T-cell (primary cell): ENCODE measurements at regions not wholly inside any gene's neighbourhood (a gene's known extent, or its start where the extent isn't known, plus 50 kb on each side); places are given as distances from the start of the nearest gene placed in this dataset.
"Not testable (repeated sequence)": the region's sequence is repeated elsewhere in the genome, so short reads cannot be mapped to it uniquely, and the experiment has no call there.

Source experiments
- ATAC-seq, 4 experiments: fragments of 200-7000 bp in 3 of 4; fragments of 150-1000 bp in 1 of 4; cut with Tn5 transposase; replicated peaks in 1 of 4; 1 replicate in 3 of 4; 2 replicates in 1 of 4; pipeline ENCODE4 v1.10.0; 2021; ENCODE audit warnings: moderate library complexity in 3 of 4, mild to moderate bottlenecking in 2 of 4, moderate number of reproducible peaks in 1 of 4
- CTCF ChIA-PET, 2 donors: fragments of 300-600 bp; sonication (Branson Sonifier 250); formaldehyde crosslinking; loops; one replicate each; lab custom pipeline; 2022; ENCODE audit warnings: antibody characterized with exemption in 2 of 2; lab: Charles Lee
- POLR2A ChIA-PET, 2 donors: fragments of 300-600 bp; sonication (Branson Sonifier 250); formaldehyde crosslinking; loops; one replicate each; lab custom pipeline; 2022; ENCODE audit warnings: antibody characterized with exemption in 2 of 2; lab: Charles Lee
- DNase-seq, 35 experiments: peaks; one replicate each; pipeline versions ENCODE4 v3.0.0 to v3.0.0-alpha.2; 2013 to 2023
- H3K27ac ChIP-seq: one replicate; pipeline ENCODE4 v1.5.1; 2013; ENCODE audit warnings: low read length
- H3K27me3 ChIP-seq, 2 experiments: replicated peaks in 1 of 2; 1 replicate in 1 of 2; 2 replicates in 1 of 2; pipeline versions ENCODE4 v1.6.1 to v1.7.0; 2013; ENCODE audit warnings: low read length in 1 of 2, mixed read lengths in 1 of 2; ENCODE audit not compliant: control insufficient read depth in 2 of 2, insufficient read depth in 2 of 2; ENCODE audit errors: extremely low read depth in 1 of 2
- H3K36me3 ChIP-seq, 2 donors: 1 replicate in 1 of 2; 2 replicates in 1 of 2; pipeline versions ENCODE4 v1.6.1 to v1.7.0; 2013; ENCODE audit warnings: low read length in 1 of 2; ENCODE audit not compliant: control insufficient read depth in 2 of 2, insufficient read depth in 1 of 2; ENCODE audit errors: extremely low read depth in 1 of 2
- H3K4me1 ChIP-seq, 2 experiments: 1 replicate in 1 of 2; 2 replicates in 1 of 2; pipeline versions ENCODE4 v1.6.1 to v1.7.0; 2013; ENCODE audit warnings: low read length in 2 of 2, mixed read lengths in 1 of 2; ENCODE audit not compliant: insufficient read depth in 2 of 2, control insufficient read depth in 1 of 2; ENCODE audit errors: extremely low read depth in 1 of 2
- H3K4me3 ChIP-seq, 2 donors: 1 replicate in 1 of 2; 2 replicates in 1 of 2; pipeline versions ENCODE4 v1.5.1 to v1.7.0; 2013; ENCODE audit warnings: mild to moderate bottlenecking in 2 of 2, low read length in 1 of 2, moderate library complexity in 1 of 2; ENCODE audit not compliant: control insufficient read depth in 1 of 2; ENCODE audit errors: extremely low read depth in 1 of 2
- H3K9me3 ChIP-seq: 2 replicates; pipeline ENCODE4 v1.7.0; 2013
- H3K27ac Mint-ChIP-seq, 2 donors: one replicate each; pipeline ENCODE4 v1.8.0; 2020 to 2021; ENCODE audit warnings: mild to moderate bottlenecking in 2 of 2, mixed read lengths in 2 of 2
- H3K27me3 Mint-ChIP-seq, 2 donors: one replicate each; pipeline ENCODE4 v1.8.0; 2021 to 2022; ENCODE audit warnings: mixed read lengths in 2 of 2
- H3K36me3 Mint-ChIP-seq: one replicate; pipeline ENCODE4 v1.8.0; 2021; ENCODE audit warnings: mixed read lengths
- H3K4me1 Mint-ChIP-seq, 3 donors: one replicate each; pipeline ENCODE4 v1.8.0; 2020 to 2022; ENCODE audit warnings: mixed read lengths in 3 of 3, mild to moderate bottlenecking in 1 of 3
- H3K4me3 Mint-ChIP-seq, 3 donors: one replicate each; pipeline ENCODE4 v1.8.0; 2020 to 2022; ENCODE audit warnings: mild to moderate bottlenecking in 3 of 3, mixed read lengths in 3 of 3, moderate library complexity in 3 of 3
- H3K9me3 Mint-ChIP-seq, 3 donors: one replicate each; pipeline ENCODE4 v1.8.0; 2020 to 2022; ENCODE audit warnings: mixed read lengths in 3 of 3
- WGBS: methylation state at CpG from one replicate; pipeline ENCODE4 v1.1.5; 2013; ENCODE audit warnings: missing lambda C conversion rate; ENCODE audit not compliant: insufficient coverage; 5-methylcytosine and 5-hydroxymethylcytosine counted together

DNA sequence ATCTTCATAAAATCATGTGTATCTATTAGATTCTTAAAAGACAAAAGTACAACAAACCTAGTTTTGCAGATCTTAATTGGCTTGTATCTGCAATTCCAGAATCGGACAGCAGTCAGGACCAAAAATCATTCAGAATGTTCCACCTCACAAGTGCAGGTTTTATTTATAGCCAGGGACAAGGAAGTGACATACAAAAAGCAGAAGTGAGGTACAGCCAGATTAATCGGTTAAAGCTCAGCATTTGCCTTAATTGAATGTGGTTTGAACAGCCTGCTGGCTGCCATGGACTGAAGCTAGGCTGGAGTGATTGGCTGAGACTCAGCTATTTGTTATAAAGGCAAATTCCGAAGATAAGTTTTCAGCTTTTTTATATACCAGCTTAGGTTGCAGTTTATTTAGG lies 932.6 kb downstream of the C4orf33 start:
- no peaks in the 10 kb centered on the region for H3K9me3 ChIP-seq
- no peaks in the 10 kb centered on the region for H3K4me1 ChIP-seq
- H3K9me3 Mint-ChIP-seq = peaks cover 0 to 4% (median 3%) of the 10 kb centered on the region in 3 donors
- no peak overlapping the region for H3K4me3 ChIP-seq
- no peaks in the 10 kb centered on the region for H3K36me3 Mint-ChIP-seq
- H3K27me3 ChIP-seq = no peaks in the 10 kb centered on the region
- DNase-seq = no peak
- H3K36me3 ChIP-seq = no peaks in the 10 kb centered on the region
- ChIA-PET POLR2A (no interaction called here), CTCF (no interaction called here)
- ATAC-seq = no peak
- no peak overlapping the region for H3K4me3 Mint-ChIP-seq
- no peak overlapping the region for H3K27ac ChIP-seq
- no peaks in the 10 kb centered on the region for H3K27me3 Mint-ChIP-seq
- no peaks in the 10 kb centered on the region for H3K4me1 Mint-ChIP-seq
- H3K27ac Mint-ChIP-seq = no peak overlapping the region
- 8% methylated on average over 1 of the region's 3 CpGs for WGBS

DNA sequence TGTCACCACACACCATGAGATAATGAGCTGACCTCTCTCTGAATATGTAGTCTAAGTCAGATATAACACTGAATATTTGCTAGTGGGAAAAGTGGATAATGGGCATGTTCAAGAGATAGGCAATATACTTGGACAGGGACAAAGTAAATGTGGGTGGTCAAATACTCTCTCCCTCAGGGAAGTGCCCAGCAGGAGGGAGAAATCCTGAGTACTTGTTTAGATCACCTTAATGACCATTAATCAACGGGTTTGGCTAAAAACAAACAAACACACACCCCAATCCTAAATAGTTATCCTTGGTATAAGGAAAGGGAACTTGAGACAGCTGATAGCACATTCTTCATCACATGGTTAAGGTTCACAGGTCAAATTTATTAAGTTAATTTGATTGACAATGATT lies 933.5 kb downstream of the C4orf33 start:
- Histone ChIP-seq H3K27ac (no peak overlapping the region), H3K36me3 (no peaks in the 10 kb centered on the region), H3K27me3 (no peaks in the 10 kb centered on the region), H3K9me3 (no peaks in the 10 kb centered on the region), H3K4me1 (no peaks in the 10 kb centered on the region), H3K4me3 (no peak overlapping the region)
- Mint-ChIP-seq H3K9me3 (peaks cover 0 to 4% (median 3%) of the 10 kb centered on the region in 3 donors), H3K27ac (no peak overlapping the region), H3K27me3 (no peaks in the 10 kb centered on the region), H3K4me3 (no peak overlapping the region), H3K4me1 (no peaks in the 10 kb centered on the region), H3K36me3 (no peaks in the 10 kb centered on the region)
- CTCF ChIA-PET = no interaction called here
- no peak for DNase-seq
- no peak for ATAC-seq
- POLR2A ChIA-PET = no interaction called here
- no CpG with 5 or more reads among the region's 1 CpG for WGBS

DNA sequence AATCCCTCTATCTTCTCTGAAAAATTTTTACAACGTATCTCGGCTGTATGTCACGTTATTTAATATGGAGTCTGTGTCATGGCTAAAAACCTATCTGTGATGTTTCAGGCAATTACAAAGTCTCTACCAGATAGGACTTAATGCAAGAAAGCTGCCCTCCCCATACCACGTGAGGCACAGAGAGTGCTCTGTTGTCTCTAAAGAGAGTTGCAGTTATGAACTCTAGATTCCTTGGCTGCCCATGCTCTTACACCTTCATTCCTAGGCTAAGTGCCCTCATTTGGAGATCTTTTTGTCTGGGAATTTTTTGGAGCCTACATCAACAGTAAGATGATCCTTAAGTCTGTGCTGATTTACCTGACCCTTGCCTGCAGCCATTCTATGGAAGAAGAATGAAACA lies 935.9 kb downstream of the C4orf33 start:
- Histone ChIP-seq H3K27me3 (no peaks in the 10 kb centered on the region), H3K9me3 (no peaks in the 10 kb centered on the region), H3K27ac (no peak overlapping the region), H3K4me3 (no peak overlapping the region), H3K36me3 (no peaks in the 10 kb centered on the region), H3K4me1 (no peaks in the 10 kb centered on the region)
- no CpG with 5 or more reads among the region's 4 CpGs for WGBS
- Mint-ChIP-seq H3K27ac (no peak overlapping the region), H3K27me3 (no peaks in the 10 kb centered on the region), H3K4me3 (no peak overlapping the region), H3K36me3 (no peaks in the 10 kb centered on the region), H3K4me1 (no peaks in the 10 kb centered on the region), H3K9me3 (peaks cover 0 to 7% (median 4%) of the 10 kb centered on the region in 3 donors)
- DNase-seq = no peak
- CTCF ChIA-PET = no interaction called here
- no peak for ATAC-seq
- POLR2A ChIA-PET = no interaction called here

DNA sequence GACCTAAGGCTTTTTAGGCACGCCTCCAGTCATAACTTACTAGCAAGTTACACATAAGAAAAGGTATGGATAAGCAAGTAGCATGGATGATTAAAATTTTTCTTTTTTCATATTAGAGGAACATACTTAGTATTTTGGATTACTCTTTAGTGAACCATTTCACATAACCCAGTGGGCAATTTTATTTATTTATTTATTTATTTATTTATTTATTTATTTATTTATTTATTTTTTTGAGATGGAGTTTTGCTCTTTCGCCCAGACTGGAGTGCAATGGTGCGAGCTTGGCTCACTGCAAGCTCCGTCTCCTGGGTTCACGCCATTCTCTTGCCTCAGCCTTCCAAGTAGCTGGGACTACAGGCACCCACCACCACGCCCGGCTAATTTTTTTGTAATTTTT lies 937.7 kb downstream of the C4orf33 start:
- DNase-seq, H3K27me3 Mint-ChIP-seq, CTCF ChIA-PET, H3K36me3 ChIP-seq, H3K9me3 Mint-ChIP-seq, POLR2A ChIA-PET, H3K4me1 ChIP-seq, H3K36me3 Mint-ChIP-seq, H3K4me1 Mint-ChIP-seq, H3K4me3 Mint-ChIP-seq, H3K27me3 ChIP-seq, H3K27ac ChIP-seq, H3K27ac Mint-ChIP-seq, H3K9me3 ChIP-seq, ATAC-seq, H3K4me3 ChIP-seq: not testable (repeated sequence)
- WGBS = no CpG with 5 or more reads among the region's 7 CpGs

DNA sequence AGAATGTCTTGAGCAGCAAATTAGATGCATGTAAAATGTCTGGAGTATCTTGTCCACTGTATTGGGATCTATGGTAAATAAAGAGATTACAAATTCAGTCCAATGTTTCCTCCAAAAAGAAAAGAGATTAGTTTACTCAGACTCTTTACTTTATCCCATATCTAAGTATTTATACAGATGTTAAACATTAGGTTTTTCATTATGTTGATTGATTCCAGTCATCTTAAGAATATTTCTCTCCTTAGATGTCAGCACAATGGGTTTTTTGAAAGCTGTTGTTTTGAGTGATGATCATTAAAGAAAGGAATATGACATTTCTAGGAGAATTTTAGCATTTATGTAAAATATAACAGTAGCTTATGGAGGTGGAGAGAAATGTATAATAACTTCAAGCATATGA lies 938.9 kb downstream of the C4orf33 start:
- ChIA-PET POLR2A (no interaction called here), CTCF (no interaction called here)

DNA sequence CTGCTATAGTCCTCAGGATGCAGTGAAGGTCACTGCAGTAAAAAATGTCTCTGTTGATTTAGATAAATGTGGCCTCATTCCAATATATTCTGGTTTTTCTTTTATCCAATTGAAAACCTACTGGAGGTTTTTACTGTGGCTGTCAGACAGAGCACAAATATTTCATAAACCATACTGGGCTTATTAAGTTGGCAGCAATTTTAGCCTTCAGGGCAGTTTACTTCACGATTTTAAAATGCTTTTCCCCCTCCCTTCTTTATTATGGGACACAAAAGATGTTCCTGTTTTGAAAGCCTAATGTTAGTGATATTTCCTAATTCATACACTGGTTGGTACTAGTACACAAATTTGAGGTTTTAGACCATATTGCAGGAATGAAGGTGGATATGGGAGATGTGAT lies 939.4 kb downstream of the C4orf33 start:
- H3K27ac ChIP-seq = no peak overlapping the region
- WGBS = no CpG with 5 or more reads among the region's 1 CpG
- H3K36me3 ChIP-seq = no peaks in the 10 kb centered on the region
- H3K9me3 ChIP-seq = no peaks in the 10 kb centered on the region
- DNase-seq (no peak), ATAC-seq (no peak)
- peaks cover 0 to 11% (median 4%) of the 10 kb centered on the region in 3 donors for H3K9me3 Mint-ChIP-seq
- H3K27me3 ChIP-seq = no peaks in the 10 kb centered on the region
- H3K27me3 Mint-ChIP-seq = no peaks in the 10 kb centered on the region
- H3K4me1 Mint-ChIP-seq = no peaks in the 10 kb centered on the region
- no peak overlapping the region for H3K4me3 ChIP-seq
- no peaks in the 10 kb centered on the region for H3K4me1 ChIP-seq
- no peak overlapping the region for H3K4me3 Mint-ChIP-seq
- ChIA-PET POLR2A (no interaction called here), CTCF (no interaction called here)
- no peaks in the 10 kb centered on the region for H3K36me3 Mint-ChIP-seq
- H3K27ac Mint-ChIP-seq = no peak overlapping the region

More for the DNA sequence above, 938.9 kb downstream of the C4orf33 start:
- no peaks in the 10 kb centered on the region for H3K9me3 ChIP-seq
- ATAC-seq = no peak
- no peak overlapping the region for H3K27ac Mint-ChIP-seq
- H3K27ac ChIP-seq = no peak overlapping the region
- no peaks in the 10 kb centered on the region for H3K27me3 ChIP-seq
- peaks cover 0 to 10% (median 4%) of the 10 kb centered on the region in 3 donors for H3K9me3 Mint-ChIP-seq
- no peaks in the 10 kb centered on the region for H3K4me1 Mint-ChIP-seq
- H3K4me3 ChIP-seq = no peak overlapping the region
- H3K4me3 Mint-ChIP-seq = no peak overlapping the region
- H3K4me1 ChIP-seq = no peaks in the 10 kb centered on the region
- no peak for DNase-seq
- H3K36me3 Mint-ChIP-seq = no peaks in the 10 kb centered on the region
- no peaks in the 10 kb centered on the region for H3K27me3 Mint-ChIP-seq
- H3K36me3 ChIP-seq = no peaks in the 10 kb centered on the region

DNA sequence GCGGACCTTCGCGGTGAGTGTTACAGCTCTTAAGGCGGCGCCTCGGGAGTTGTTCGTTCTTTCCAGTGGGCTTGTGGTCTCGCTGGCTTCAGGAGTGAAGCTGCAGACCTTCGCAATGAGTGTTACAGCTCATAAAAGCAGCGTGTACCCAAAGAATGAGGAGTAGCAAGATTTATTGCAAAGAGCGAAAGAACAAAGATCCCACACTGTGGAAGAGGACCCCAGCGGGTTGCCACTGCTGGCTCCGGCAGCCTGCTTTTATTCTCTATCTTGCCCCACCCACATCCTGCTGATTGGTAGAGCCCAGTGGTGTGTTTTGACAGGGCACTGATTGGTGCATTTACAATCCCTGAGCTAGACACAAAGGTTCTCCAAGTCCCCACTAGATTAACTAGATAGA lies 941.9 kb downstream of the C4orf33 start:
- H3K27ac Mint-ChIP-seq, H3K4me1 ChIP-seq, CTCF ChIA-PET, H3K36me3 Mint-ChIP-seq, POLR2A ChIA-PET, DNase-seq, H3K27me3 ChIP-seq, H3K4me3 Mint-ChIP-seq, H3K4me3 ChIP-seq, H3K27ac ChIP-seq, H3K27me3 Mint-ChIP-seq, H3K36me3 ChIP-seq, H3K9me3 ChIP-seq, ATAC-seq, H3K4me1 Mint-ChIP-seq: not testable (repeated sequence)
- peaks cover 0 to 11% (median 4%) of the 10 kb centered on the region in 3 donors for H3K9me3 Mint-ChIP-seq
- 94% methylated on average over 11 of the region's 13 CpGs for WGBS
